ENCODE measurements at regions not wholly inside any gene's neighbourhood (a gene's known extent, or its start where the extent isn't known, plus 50 kb on each side); places are given as distances from the start of the nearest gene placed in this dataset.

DNA sequence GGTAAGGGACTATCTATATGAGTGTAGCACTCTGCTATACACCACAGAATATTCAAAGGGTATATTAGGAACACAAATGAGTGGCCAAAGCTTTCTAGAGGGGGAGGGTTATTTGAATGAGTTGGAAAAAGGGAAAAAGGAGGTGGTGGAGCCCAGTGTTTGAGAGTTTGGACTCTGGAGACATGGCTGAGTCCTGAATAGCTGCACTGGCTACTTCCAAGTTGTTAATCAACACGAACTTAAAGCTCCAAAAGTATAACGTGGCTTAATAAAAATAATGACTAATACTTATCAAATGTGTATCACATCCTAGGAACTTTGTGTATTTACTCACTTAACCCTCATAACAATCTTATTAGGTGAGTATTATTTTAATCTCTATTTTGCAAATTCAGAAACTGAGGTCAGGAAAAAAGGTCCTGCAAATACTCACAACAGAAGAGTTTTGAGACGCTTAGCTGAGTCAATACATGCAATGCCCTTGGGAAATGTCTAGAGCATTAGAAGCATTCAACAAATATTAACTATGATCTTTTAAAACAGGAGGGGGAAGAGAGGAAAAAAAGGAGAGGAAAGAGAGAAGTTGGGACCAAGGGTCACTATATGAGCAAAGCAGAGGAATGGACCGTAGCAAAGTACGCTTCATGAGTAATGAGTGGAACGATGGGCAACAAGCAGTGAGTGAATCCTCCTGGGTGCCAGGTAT is 189.5 kb upstream of the HMGA2 start:
- H4K20me1 ChIP-seq (ENCODE audit: insufficient read depth, poor library complexity, severe bottlenecking), result no peaks in the 10 kb centered on the region
- H3K36me3 ChIP-seq (replicated peaks; ENCODE audit: insufficient read depth, low read depth), result no peaks in the 10 kb centered on the region
- H3K4me1 ChIP-seq (ENCODE audit: insufficient read depth), result peaks cover 18% of the 10 kb centered on the region
- H3K79me2 ChIP-seq, result no peaks in the 10 kb centered on the region
- H3K9me2 ChIP-seq (replicated peaks; ENCODE audit: insufficient read depth), result no peaks in the 10 kb centered on the region
- no peak overlapping the region for H3K27ac ChIP-seq
- DNase-seq (ENCODE audit: low spot score), result peak; percentile 22
- no peak overlapping the region for H3K4me3 ChIP-seq
- TF ChIP-seq EZH2 (IDR thresholded peaks at IDR 0.05; ENCODE audit: borderline replicate concordance) (no peak), EZH2phosphoT487 (IDR thresholded peaks at IDR 0.05; ENCODE audit: low read depth, severe bottlenecking, unreplicated experiment) (no peak)
- TF ChIP-seq, protein P1, sequence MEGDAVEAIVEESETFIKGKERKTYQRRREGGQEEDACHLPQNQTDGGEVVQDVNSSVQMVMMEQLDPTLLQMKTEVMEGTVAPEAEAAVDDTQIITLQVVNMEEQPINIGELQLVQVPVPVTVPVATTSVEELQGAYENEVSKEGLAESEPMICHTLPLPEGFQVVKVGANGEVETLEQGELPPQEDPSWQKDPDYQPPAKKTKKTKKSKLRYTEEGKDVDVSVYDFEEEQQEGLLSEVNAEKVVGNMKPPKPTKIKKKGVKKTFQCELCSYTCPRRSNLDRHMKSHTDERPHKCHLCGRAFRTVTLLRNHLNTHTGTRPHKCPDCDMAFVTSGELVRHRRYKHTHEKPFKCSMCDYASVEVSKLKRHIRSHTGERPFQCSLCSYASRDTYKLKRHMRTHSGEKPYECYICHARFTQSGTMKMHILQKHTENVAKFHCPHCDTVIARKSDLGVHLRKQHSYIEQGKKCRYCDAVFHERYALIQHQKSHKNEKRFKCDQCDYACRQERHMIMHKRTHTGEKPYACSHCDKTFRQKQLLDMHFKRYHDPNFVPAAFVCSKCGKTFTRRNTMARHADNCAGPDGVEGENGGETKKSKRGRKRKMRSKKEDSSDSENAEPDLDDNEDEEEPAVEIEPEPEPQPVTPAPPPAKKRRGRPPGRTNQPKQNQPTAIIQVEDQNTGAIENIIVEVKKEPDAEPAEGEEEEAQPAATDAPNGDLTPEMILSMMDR (IDR thresholded peaks at IDR 0.05; ENCODE audit: poor library complexity), result no peak
- 79% methylated on average over 6 of the region's 6 CpGs for WGBS (ENCODE audit: low lambda C conversion rate, missing lambda C conversion rate)
- H3K4me2 ChIP-seq, result no peak overlapping the region
- no peaks in the 10 kb centered on the region for H3K27me3 ChIP-seq
- H2AFZ ChIP-seq, result no peak overlapping the region
- H3K9me3 ChIP-seq (ENCODE audit: low read depth), result no peaks in the 10 kb centered on the region

DNA sequence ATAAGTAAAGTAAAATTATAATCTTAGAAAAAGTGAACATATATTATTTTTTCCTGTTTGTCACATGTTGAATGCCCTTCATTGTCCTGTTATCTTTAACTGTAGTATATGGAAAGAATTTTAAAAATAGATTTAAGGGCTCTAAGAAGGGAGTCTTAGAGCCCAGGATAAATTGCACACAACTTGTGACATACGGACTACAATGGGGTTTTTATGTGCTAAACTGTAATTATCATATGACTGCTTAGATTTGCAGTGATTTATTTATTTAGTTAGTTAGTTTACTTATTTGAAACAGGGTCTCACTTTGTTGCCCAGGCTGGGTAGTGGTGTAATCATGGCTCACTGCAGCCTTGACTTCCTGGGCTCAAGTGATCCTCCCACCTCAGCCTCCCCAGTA is 187.8 kb upstream of the HMGA2 start:
- DNase-seq (ENCODE audit: low spot score), result no peak
- Histone ChIP-seq H3K9me3 (ENCODE audit: low read depth) (no peaks in the 10 kb centered on the region), H3K36me3 (replicated peaks; ENCODE audit: insufficient read depth, low read depth) (no peaks in the 10 kb centered on the region), H3K79me2 (no peaks in the 10 kb centered on the region), H3K27me3 (no peaks in the 10 kb centered on the region), H3K4me1 (ENCODE audit: insufficient read depth) (peaks cover 11% of the 10 kb centered on the region), H3K27ac (no peak overlapping the region), H3K4me3 (no peak overlapping the region), H3K4me2 (no peak overlapping the region), H2AFZ (no peak overlapping the region), H3K9me2 (replicated peaks; ENCODE audit: insufficient read depth) (no peaks in the 10 kb centered on the region), H4K20me1 (ENCODE audit: insufficient read depth, poor library complexity, severe bottlenecking) (no peaks in the 10 kb centered on the region)
- WGBS (ENCODE audit: low lambda C conversion rate, missing lambda C conversion rate), result 90% methylated on average over 1 of the region's 1 CpG
- TF ChIP-seq EZH2 (IDR thresholded peaks at IDR 0.05; ENCODE audit: borderline replicate concordance) (no peak), EZH2phosphoT487 (IDR thresholded peaks at IDR 0.05; ENCODE audit: low read depth, severe bottlenecking, unreplicated experiment) (no peak)
- TF ChIP-seq, protein P1 (IDR thresholded peaks at IDR 0.05; ENCODE audit: poor library complexity), result no peak

DNA sequence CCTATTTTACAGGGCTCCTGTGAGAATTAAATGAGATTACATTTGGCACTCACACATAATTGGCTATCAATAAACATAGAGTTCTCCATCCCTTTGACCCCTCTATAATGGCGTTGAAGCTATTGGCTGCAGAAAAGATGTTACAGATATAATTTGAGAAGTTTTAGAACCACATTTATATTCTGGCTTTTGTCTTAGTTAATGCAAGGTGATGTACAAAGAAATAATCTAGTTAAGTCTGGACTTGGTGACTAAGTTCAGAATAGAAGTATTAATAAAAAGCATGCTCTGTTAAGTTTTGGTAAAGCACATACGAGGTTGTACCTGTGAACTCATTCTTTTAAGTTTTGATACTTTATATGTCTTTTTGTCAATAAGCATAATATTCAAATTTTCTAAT is 187.1 kb upstream of the HMGA2 start:
- no peak for TF ChIP-seq EZH2 (IDR thresholded peaks at IDR 0.05; ENCODE audit: borderline replicate concordance)
- TF ChIP-seq, protein P1 (IDR thresholded peaks at IDR 0.05; ENCODE audit: poor library complexity), result no peak
- no peak for TF ChIP-seq EZH2phosphoT487 (IDR thresholded peaks at IDR 0.05; ENCODE audit: low read depth, severe bottlenecking, unreplicated experiment)
- Histone ChIP-seq H3K4me3 (no peak overlapping the region), H3K79me2 (no peaks in the 10 kb centered on the region), H3K27me3 (no peaks in the 10 kb centered on the region), H3K27ac (no peak overlapping the region), H3K4me2 (no peak overlapping the region), H3K36me3 (replicated peaks; ENCODE audit: insufficient read depth, low read depth) (no peaks in the 10 kb centered on the region), H2AFZ (no peak overlapping the region), H3K9me3 (ENCODE audit: low read depth) (no peaks in the 10 kb centered on the region), H3K4me1 (ENCODE audit: insufficient read depth) (peaks cover 6% of the 10 kb centered on the region), H3K9me2 (replicated peaks; ENCODE audit: insufficient read depth) (no peaks in the 10 kb centered on the region), H4K20me1 (ENCODE audit: insufficient read depth, poor library complexity, severe bottlenecking) (no peaks in the 10 kb centered on the region)
- no peak for DNase-seq (ENCODE audit: low spot score)
- 97% methylated on average over 2 of the region's 2 CpGs for WGBS (ENCODE audit: low lambda C conversion rate, missing lambda C conversion rate)

All from hepatocyte (in vitro differentiated cells).